ENCODE measurements at regions not wholly inside any gene's neighbourhood (a gene's known extent, or its start where the extent isn't known, plus 50 kb on each side); places are given as distances from the start of the nearest gene placed in this dataset.

GRCh38 chr12:107978201-107978600 lies 150.9 kb upstream of the WSCD2 start:
- TF ChIP-seq, protein P1, sequence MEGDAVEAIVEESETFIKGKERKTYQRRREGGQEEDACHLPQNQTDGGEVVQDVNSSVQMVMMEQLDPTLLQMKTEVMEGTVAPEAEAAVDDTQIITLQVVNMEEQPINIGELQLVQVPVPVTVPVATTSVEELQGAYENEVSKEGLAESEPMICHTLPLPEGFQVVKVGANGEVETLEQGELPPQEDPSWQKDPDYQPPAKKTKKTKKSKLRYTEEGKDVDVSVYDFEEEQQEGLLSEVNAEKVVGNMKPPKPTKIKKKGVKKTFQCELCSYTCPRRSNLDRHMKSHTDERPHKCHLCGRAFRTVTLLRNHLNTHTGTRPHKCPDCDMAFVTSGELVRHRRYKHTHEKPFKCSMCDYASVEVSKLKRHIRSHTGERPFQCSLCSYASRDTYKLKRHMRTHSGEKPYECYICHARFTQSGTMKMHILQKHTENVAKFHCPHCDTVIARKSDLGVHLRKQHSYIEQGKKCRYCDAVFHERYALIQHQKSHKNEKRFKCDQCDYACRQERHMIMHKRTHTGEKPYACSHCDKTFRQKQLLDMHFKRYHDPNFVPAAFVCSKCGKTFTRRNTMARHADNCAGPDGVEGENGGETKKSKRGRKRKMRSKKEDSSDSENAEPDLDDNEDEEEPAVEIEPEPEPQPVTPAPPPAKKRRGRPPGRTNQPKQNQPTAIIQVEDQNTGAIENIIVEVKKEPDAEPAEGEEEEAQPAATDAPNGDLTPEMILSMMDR (conservative IDR thresholded peaks at IDR 0.05; ENCODE audit: low read depth in 2 of 2): no peak
- no peak for TF ChIP-seq CREB1 (CRISPR knock-in tag; IDR thresholded peaks at IDR 0.05; ENCODE audit: low read depth)
- TF ChIP-seq EZH2 (IDR thresholded peaks at IDR 0.05; ENCODE audit: low read depth, unreplicated experiment): no peak
- TF ChIP-seq EZH2phosphoT487 (IDR thresholded peaks at IDR 0.05; ENCODE audit: unreplicated experiment): no peak
- TF ChIP-seq, protein P2, sequence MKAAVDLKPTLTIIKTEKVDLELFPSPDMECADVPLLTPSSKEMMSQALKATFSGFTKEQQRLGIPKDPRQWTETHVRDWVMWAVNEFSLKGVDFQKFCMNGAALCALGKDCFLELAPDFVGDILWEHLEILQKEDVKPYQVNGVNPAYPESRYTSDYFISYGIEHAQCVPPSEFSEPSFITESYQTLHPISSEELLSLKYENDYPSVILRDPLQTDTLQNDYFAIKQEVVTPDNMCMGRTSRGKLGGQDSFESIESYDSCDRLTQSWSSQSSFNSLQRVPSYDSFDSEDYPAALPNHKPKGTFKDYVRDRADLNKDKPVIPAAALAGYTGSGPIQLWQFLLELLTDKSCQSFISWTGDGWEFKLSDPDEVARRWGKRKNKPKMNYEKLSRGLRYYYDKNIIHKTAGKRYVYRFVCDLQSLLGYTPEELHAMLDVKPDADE (IDR thresholded peaks at IDR 0.05): no peak
- TF ChIP-seq POLR2AphosphoS5 (IDR thresholded peaks at IDR 0.05; ENCODE audit: low read depth): no peak
- no peak for TF ChIP-seq JUNB (IDR thresholded peaks at IDR 0.05; ENCODE audit: unreplicated experiment)
- TF ChIP-seq, protein P3, sequence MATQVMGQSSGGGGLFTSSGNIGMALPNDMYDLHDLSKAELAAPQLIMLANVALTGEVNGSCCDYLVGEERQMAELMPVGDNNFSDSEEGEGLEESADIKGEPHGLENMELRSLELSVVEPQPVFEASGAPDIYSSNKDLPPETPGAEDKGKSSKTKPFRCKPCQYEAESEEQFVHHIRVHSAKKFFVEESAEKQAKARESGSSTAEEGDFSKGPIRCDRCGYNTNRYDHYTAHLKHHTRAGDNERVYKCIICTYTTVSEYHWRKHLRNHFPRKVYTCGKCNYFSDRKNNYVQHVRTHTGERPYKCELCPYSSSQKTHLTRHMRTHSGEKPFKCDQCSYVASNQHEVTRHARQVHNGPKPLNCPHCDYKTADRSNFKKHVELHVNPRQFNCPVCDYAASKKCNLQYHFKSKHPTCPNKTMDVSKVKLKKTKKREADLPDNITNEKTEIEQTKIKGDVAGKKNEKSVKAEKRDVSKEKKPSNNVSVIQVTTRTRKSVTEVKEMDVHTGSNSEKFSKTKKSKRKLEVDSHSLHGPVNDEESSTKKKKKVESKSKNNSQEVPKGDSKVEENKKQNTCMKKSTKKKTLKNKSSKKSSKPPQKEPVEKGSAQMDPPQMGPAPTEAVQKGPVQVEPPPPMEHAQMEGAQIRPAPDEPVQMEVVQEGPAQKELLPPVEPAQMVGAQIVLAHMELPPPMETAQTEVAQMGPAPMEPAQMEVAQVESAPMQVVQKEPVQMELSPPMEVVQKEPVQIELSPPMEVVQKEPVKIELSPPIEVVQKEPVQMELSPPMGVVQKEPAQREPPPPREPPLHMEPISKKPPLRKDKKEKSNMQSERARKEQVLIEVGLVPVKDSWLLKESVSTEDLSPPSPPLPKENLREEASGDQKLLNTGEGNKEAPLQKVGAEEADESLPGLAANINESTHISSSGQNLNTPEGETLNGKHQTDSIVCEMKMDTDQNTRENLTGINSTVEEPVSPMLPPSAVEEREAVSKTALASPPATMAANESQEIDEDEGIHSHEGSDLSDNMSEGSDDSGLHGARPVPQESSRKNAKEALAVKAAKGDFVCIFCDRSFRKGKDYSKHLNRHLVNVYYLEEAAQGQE (IDR thresholded peaks at IDR 0.05; ENCODE audit: unreplicated experiment): no peak
- no peak for TF ChIP-seq ZNF331 (CRISPR knock-in tag; IDR thresholded peaks at IDR 0.05; ENCODE audit: low read depth)
- no peak for TF ChIP-seq STAT1 (IDR thresholded peaks at IDR 0.05; ENCODE audit: unreplicated experiment)
- no peak for TF ChIP-seq NANOG (IDR thresholded peaks at IDR 0.05; ENCODE audit: borderline replicate concordance)
- TF ChIP-seq ZNF114 (CRISPR knock-in tag; IDR thresholded peaks at IDR 0.05): no peak
- no peak for TF ChIP-seq ZNF462 (CRISPR knock-in tag; IDR thresholded peaks at IDR 0.05)

Measured in GM23338 (cell line).